NCI-H460 (cell line): ENCODE measurements at regions not wholly inside any gene's neighbourhood (a gene's known extent, or its start where the extent isn't known, plus 50 kb on each side); places are given as distances from the start of the nearest gene placed in this dataset.

ENCODE experiments used
- DNase-seq: peaks from one replicate; pipeline ENCODE4 v3.0.0-alpha.2; 2016; ENCODE audit warnings: low read depth; ENCODE audit errors: extremely low read depth

GRCh38 chrX:150163221-150163930 is 199.7 kb upstream of the MAMLD1 start:
- DNase-seq = no peak

- DNase-seq = no peak
Measured at GRCh38 chrX:150163956-150164726, 199.0 kb upstream of the MAMLD1 start.

- DNase-seq = no peak
Measured at GRCh38 chrX:150164971-150165600, 198.0 kb upstream of the MAMLD1 start.

GRCh38 chrX:150165776-150166610 is 197.1 kb upstream of the MAMLD1 start:
- DNase-seq = no peak

GRCh38 chrX:150167482-150168324 is 195.4 kb upstream of the MAMLD1 start:
- no peak for DNase-seq

- DNase-seq = no peak
Measured at GRCh38 chrX:150182161-150182560, 181.0 kb upstream of the MAMLD1 start.

GRCh38 chrX:150184491-150184890 is 178.6 kb upstream of the MAMLD1 start:
- DNase-seq = no peak

- DNase-seq = no peak
Measured at GRCh38 chrX:150185766-150186165, 177.4 kb upstream of the MAMLD1 start.

- no peak for DNase-seq
Measured at GRCh38 chrX:150192816-150193215, 170.3 kb upstream of the MAMLD1 start.

- DNase-seq = no peak
Measured at GRCh38 chrX:150196285-150196684, 166.8 kb upstream of the MAMLD1 start.

- DNase-seq = no peak
Measured at GRCh38 chrX:150197388-150197787, 165.7 kb upstream of the MAMLD1 start.

- DNase-seq = no peak
Measured at GRCh38 chrX:150198776-150199175, 164.3 kb upstream of the MAMLD1 start.

- no peak for DNase-seq
Measured at GRCh38 chrX:150199181-150199580, 163.9 kb upstream of the MAMLD1 start.

GRCh38 chrX:150199803-150200202 is 163.3 kb upstream of the MAMLD1 start:
- DNase-seq = no peak

- DNase-seq = no peak
Measured at GRCh38 chrX:150200361-150200760, 162.8 kb upstream of the MAMLD1 start.

GRCh38 chrX:150200820-150201287 is 162.3 kb upstream of the MAMLD1 start:
- DNase-seq = peak; percentile 84

GRCh38 chrX:150201391-150201790 is 161.7 kb upstream of the MAMLD1 start:
- DNase-seq = no peak

- no peak for DNase-seq
Measured at GRCh38 chrX:150201841-150202240, 161.3 kb upstream of the MAMLD1 start.

- DNase-seq = no peak
Measured at GRCh38 chrX:150202641-150203247, 160.4 kb upstream of the MAMLD1 start.
